Subcutaneous abdominal adipose tissue (tissue), 5 donors: ENCODE measurements at regions not wholly inside any gene's neighbourhood (a gene's known extent, or its start where the extent isn't known, plus 50 kb on each side); places are given as distances from the start of the nearest gene placed in this dataset.
"Not testable (repeated sequence)": the region's sequence is repeated elsewhere in the genome, so short reads cannot be mapped to it uniquely, and the experiment has no call there.

ENCODE experiments used
- H3K27ac ChIP-seq: one replicate; pipeline ENCODE4 v1.7.0; 2013; ENCODE audit warnings: low read depth, mild to moderate bottlenecking, inconsistent platforms, low read length, moderate library complexity
- H3K27me3 ChIP-seq, 5 donors: one replicate each; pipeline ENCODE4 v1.7.0; 2013; ENCODE audit warnings: low read length in 5 of 5, inconsistent platforms in 1 of 5; ENCODE audit not compliant: control insufficient read depth in 5 of 5, insufficient read depth in 4 of 5
- H3K36me3 ChIP-seq, 5 donors: one replicate each; pipeline ENCODE4 v1.7.0; 2013; ENCODE audit warnings: low read length in 5 of 5; ENCODE audit not compliant: control insufficient read depth in 5 of 5, insufficient read depth in 5 of 5
- H3K4me1 ChIP-seq, 5 donors: one replicate each; pipeline ENCODE4 v1.7.0; 2013; ENCODE audit warnings: low read length in 5 of 5, mild to moderate bottlenecking in 3 of 5, moderate library complexity in 1 of 5; ENCODE audit not compliant: control insufficient read depth in 5 of 5, insufficient read depth in 5 of 5
- H3K4me3 ChIP-seq, 5 donors: one replicate each; pipeline ENCODE4 v1.7.0; 2013; ENCODE audit warnings: low read length in 5 of 5, low read depth in 1 of 5
- H3K9ac ChIP-seq, 5 donors: one replicate each; pipeline ENCODE4 v1.7.0; 2013; ENCODE audit warnings: low read length in 5 of 5, mild to moderate bottlenecking in 4 of 5, moderate library complexity in 3 of 5
- H3K9me3 ChIP-seq, 5 donors: one replicate each; pipeline ENCODE4 v1.7.0; 2013; ENCODE audit warnings: low read length in 5 of 5; ENCODE audit not compliant: control insufficient read depth in 5 of 5
- donor health status: healthy.
- donor health status: healthy.
- donor health status: healthy.
- donor health status: healthy.
- donor health status: healthy.

- Histone ChIP-seq H3K27me3 (no peaks in the 10 kb centered on the region), H3K4me1 (no peaks in the 10 kb centered on the region), H3K9me3 (no peaks in the 10 kb centered on the region), H3K9ac (no peak overlapping the region), H3K36me3 (no peaks in the 10 kb centered on the region), H3K27ac (no peak overlapping the region), H3K4me3 (no peak overlapping the region)
Measured at GRCh38 chr4:138796761-138797160, 218.8 kb upstream of the NOCT start.

GRCh38 chr4:138790706-138791340, 224.8 kb upstream of the NOCT start:
- Histone ChIP-seq H3K36me3 (no peaks in the 10 kb centered on the region), H3K4me3 (no peak overlapping the region)

GRCh38 chr4:138789796-138790195, 225.8 kb upstream of the NOCT start:
- Histone ChIP-seq H3K9ac (no peak overlapping the region), H3K36me3 (no peaks in the 10 kb centered on the region), H3K4me3 (no peak overlapping the region), H3K9me3 (no peaks in the 10 kb centered on the region), H3K27ac (no peak overlapping the region), H3K4me1 (no peaks in the 10 kb centered on the region), H3K27me3 (no peaks in the 10 kb centered on the region)

More at GRCh38 chr4:138790706-138791340, 224.8 kb upstream of the NOCT start:
- Histone ChIP-seq H3K4me1 (no peaks in the 10 kb centered on the region), H3K9me3 (no peaks in the 10 kb centered on the region), H3K9ac (no peak overlapping the region), H3K27ac (no peak overlapping the region), H3K27me3 (no peaks in the 10 kb centered on the region)

DNA sequence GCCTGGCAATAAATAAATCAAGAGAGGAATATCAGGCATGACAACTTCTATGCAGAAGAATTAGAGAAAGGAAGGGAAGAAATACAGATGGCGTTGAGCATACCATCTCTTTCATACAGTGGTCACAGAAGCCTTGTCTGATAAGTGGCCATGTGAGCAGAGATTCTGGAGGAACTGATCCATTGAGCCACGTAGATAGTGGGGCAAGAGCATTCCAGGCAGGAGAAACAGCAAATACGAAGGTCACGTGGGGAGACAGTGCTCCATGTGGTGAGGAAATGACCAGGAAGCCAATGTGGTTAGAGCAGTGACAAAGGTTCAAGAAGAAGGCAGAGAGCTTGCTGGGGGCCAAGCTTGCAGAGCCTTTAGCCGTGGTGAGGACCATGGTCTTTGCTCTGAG, 226.7 kb upstream of the NOCT start:
- H3K9me3 ChIP-seq: no peaks in the 10 kb centered on the region

GRCh38 chr4:138788267-138788790, 227.3 kb upstream of the NOCT start:
- Histone ChIP-seq H3K4me3 (no peak overlapping the region), H3K4me1 (no peaks in the 10 kb centered on the region), H3K27ac (no peak overlapping the region), H3K9me3 (no peaks in the 10 kb centered on the region), H3K9ac (no peak overlapping the region), H3K27me3 (no peaks in the 10 kb centered on the region), H3K36me3 (no peaks in the 10 kb centered on the region)

More for the DNA sequence above, 226.7 kb upstream of the NOCT start:
- H3K4me3 ChIP-seq: no peak overlapping the region
- no peaks in the 10 kb centered on the region for H3K4me1 ChIP-seq
- no peak overlapping the region for H3K27ac ChIP-seq
- H3K36me3 ChIP-seq: no peaks in the 10 kb centered on the region
- no peak overlapping the region for H3K9ac ChIP-seq
- H3K27me3 ChIP-seq: no peaks in the 10 kb centered on the region

- H3K27ac ChIP-seq, H3K27me3 ChIP-seq, H3K9ac ChIP-seq, H3K4me3 ChIP-seq, H3K4me1 ChIP-seq, H3K9me3 ChIP-seq, H3K36me3 ChIP-seq: not testable (repeated sequence)
Measured at GRCh38 chr4:138779761-138780160, 235.8 kb upstream of the NOCT start.

DNA sequence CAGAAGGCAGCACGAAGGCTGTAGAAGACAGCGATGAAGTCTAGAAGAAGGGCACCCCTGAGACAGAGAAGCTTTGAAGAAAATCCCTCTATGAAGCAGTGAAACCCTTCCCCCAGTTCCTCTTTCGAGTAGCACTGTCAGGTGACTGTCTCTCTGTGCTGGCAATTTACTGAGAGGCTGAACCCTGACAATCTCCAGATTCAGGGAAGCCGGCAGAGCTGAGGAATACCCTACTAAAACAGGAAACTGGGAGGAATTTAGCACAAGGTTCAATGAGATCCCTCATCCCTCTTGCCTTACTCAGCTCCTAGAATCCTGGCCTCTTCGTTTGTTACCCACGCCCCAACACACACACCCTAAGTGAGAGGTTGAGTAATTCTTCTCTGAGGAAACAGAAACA, 239.7 kb upstream of the NOCT start:
- Histone ChIP-seq H3K9ac (peak overlapping the region in 1 of 5 donors; percentile 47), H3K27me3 (no peaks in the 10 kb centered on the region), H3K4me1 (peaks cover 0 to 7% (median 3%) of the 10 kb centered on the region in 5 donors), H3K36me3 (no peaks in the 10 kb centered on the region), H3K27ac (no peak overlapping the region), H3K4me3 (peak overlapping the region in 2 of 5 donors; percentile 33 to 44), H3K9me3 (peaks cover 0 to 2% (median 0%) of the 10 kb centered on the region in 5 donors)

DNA sequence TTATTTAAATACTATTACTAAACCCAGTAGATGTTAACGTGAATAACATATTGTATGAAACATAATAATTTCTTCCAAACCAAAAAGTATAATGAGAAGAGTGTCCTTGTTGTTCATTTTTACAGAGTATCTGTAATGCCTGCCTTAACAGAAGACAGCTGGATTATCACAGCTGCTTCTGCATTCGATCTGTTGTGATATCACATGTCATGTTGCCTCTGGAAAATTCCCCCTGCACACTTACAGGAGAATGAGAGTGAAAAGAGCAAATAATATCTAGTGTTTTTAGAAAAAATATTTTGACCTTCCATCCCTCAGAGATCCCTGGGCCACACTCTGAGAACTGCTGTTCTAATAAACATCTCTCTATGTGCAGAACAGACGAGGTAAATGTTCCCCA, 240.1 kb upstream of the NOCT start:
- no peak overlapping the region for H3K27ac ChIP-seq
- no peaks in the 10 kb centered on the region for H3K36me3 ChIP-seq
- no peaks in the 10 kb centered on the region for H3K27me3 ChIP-seq

GRCh38 chr4:138774940-138775339, 240.6 kb upstream of the NOCT start:
- H3K4me1 ChIP-seq: peaks cover 0 to 7% (median 3%) of the 10 kb centered on the region in 5 donors
- no peaks in the 10 kb centered on the region for H3K36me3 ChIP-seq
- no peak overlapping the region for H3K9ac ChIP-seq
- H3K4me3 ChIP-seq: no peak overlapping the region
- no peak overlapping the region for H3K27ac ChIP-seq
- H3K27me3 ChIP-seq: no peaks in the 10 kb centered on the region
- peaks cover 0 to 2% (median 0%) of the 10 kb centered on the region in 5 donors for H3K9me3 ChIP-seq

More for the DNA sequence above, 240.1 kb upstream of the NOCT start:
- Histone ChIP-seq H3K4me3 (peak overlapping the region in 2 of 5 donors; percentile 33 to 44), H3K4me1 (peaks cover 0 to 7% (median 3%) of the 10 kb centered on the region in 5 donors), H3K9ac (no peak overlapping the region), H3K9me3 (peaks cover 0 to 2% (median 0%) of the 10 kb centered on the region in 5 donors)

DNA sequence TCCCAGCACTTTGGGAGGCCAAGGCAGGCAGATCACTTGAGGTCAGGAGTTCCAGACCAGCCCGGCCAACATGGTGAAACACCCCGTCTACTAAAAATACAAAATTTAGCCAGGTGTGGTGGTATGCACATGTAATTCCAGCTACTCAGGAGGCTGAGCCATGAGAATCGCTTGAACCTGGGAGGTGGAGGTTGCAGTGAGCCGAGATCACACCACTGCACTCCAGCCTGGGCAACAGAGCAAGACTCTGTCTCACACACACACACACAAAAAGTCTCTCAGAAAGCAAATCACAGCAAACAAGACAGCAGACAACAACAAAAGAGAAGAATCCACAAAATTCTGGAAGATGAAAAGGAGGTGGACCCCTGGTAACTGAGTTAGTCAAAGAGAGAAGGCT, 241.5 kb upstream of the NOCT start:
- H3K9me3 ChIP-seq, H3K4me3 ChIP-seq, H3K9ac ChIP-seq, H3K27ac ChIP-seq, H3K4me1 ChIP-seq, H3K36me3 ChIP-seq, H3K27me3 ChIP-seq: not testable (repeated sequence)
